Common myeloid progenitor, CD34-positive (primary cell): ENCODE measurements at regions not wholly inside any gene's neighbourhood (a gene's known extent, or its start where the extent isn't known, plus 50 kb on each side); places are given as distances from the start of the nearest gene placed in this dataset.
A peak's percentile ranks its signal among the peaks of the same experiment; 100 is the strongest.

ENCODE experiments used
- CTCF ChIA-PET: fragments of 350-600 bp; sonication (Branson Sonifier 250); formaldehyde crosslinking; loops from one replicate; lab custom pipeline; 2021; ENCODE audit warnings: antibody characterized with exemption; lab: Charles Lee
- POLR2A ChIA-PET: fragments of 350-600 bp; sonication (Branson Sonifier 250); formaldehyde crosslinking; loops from one replicate; lab custom pipeline; 2021; ENCODE audit warnings: antibody characterized with exemption; lab: Charles Lee
- DNase-seq, 3 donors: peaks; one replicate each; pipeline versions ENCODE4 v3.0.0 to v3.0.0-alpha.2; 2013
- H3K27ac ChIP-seq, 2 experiments: 1 replicate in 1 of 2; 2 replicates in 1 of 2; pipeline ENCODE4 v1.7.0; 2013; ENCODE audit warnings: inconsistent platforms in 2 of 2, low read length in 2 of 2, mild to moderate bottlenecking in 2 of 2, low read depth in 1 of 2, moderate library complexity in 1 of 2; ENCODE audit not compliant: severe bottlenecking in 2 of 2, insufficient read depth in 1 of 2, poor library complexity in 1 of 2
- H3K27me3 ChIP-seq, 5 experiments: replicated peaks in 2 of 5; 1 replicate in 3 of 5; 2 replicates in 2 of 5; pipeline versions ENCODE4 v1.6.1 to v1.7.0; 2013; ENCODE audit warnings: low read length in 4 of 5, mild to moderate bottlenecking in 2 of 5, moderate library complexity in 2 of 5, inconsistent platforms in 1 of 5; ENCODE audit not compliant: insufficient read depth in 5 of 5, control insufficient read depth in 4 of 5
- H3K36me3 ChIP-seq, 4 experiments: 1 replicate in 2 of 4; 2 replicates in 2 of 4; pipeline versions ENCODE4 v1.6.1 to v1.7.0; 2013; ENCODE audit warnings: low read length in 3 of 4, control low read depth in 1 of 4, mild to moderate bottlenecking in 1 of 4; ENCODE audit not compliant: control insufficient read depth in 4 of 4, insufficient read depth in 4 of 4
- H3K4me1 ChIP-seq, 4 experiments: 1 replicate in 3 of 4; 2 replicates in 1 of 4; pipeline versions ENCODE4 v1.6.1 to v1.7.1; 2013; ENCODE audit warnings: low read length in 3 of 4, mild to moderate bottlenecking in 3 of 4, control low read depth in 1 of 4, inconsistent platforms in 1 of 4, moderate library complexity in 1 of 4; ENCODE audit not compliant: control insufficient read depth in 4 of 4, insufficient read depth in 4 of 4; ENCODE audit errors: control extremely low read depth in 1 of 4
- H3K4me3 ChIP-seq, 7 experiments: 1 replicate in 4 of 7; 2 replicates in 3 of 7; pipeline versions ENCODE4 v1.5.1 to v1.7.0; 2013; ENCODE audit warnings: mild to moderate bottlenecking in 7 of 7, low read length in 6 of 7, moderate library complexity in 6 of 7, inconsistent platforms in 2 of 7, low read depth in 2 of 7, control low read depth in 1 of 7; ENCODE audit not compliant: insufficient read depth in 4 of 7, control insufficient read depth in 1 of 7; ENCODE audit errors: extremely low read depth in 1 of 7
- H3K9me3 ChIP-seq, 5 experiments: 1 replicate in 4 of 5; 2 replicates in 1 of 5; pipeline versions ENCODE4 v1.6.1 to v1.7.1; 2013; ENCODE audit warnings: low read length in 4 of 5, mild to moderate bottlenecking in 2 of 5, inconsistent platforms in 1 of 5, low read depth in 1 of 5, moderate library complexity in 1 of 5; ENCODE audit not compliant: control insufficient read depth in 4 of 5, insufficient read depth in 2 of 5; ENCODE audit errors: control extremely low read depth in 1 of 5
- WGBS: methylation state at CpG from one replicate; pipeline ENCODE4 v1.1.5; 2013; ENCODE audit not compliant: insufficient coverage; 5-methylcytosine and 5-hydroxymethylcytosine counted together

DNA sequence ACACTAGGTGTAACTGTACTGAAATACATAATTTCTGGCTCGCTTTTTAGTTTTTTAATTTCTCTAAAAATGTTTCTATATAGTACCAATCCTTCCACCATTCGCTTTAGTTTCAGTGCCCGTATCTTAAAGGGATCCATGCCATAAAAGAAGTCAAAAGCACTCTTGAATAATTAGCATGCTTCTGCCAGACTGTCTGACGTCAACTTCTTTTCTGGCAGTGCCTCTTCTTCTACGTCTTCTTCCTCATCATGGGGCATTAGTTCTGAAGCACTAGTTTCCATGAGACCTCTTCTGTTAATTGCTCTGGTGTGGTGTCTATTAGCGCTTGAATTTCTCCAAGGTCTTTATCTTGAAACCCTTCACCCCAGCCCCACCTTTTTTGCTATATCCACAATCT lies 93.8 kb upstream of the DOCK9 start:
- CTCF ChIA-PET: no interaction called here
- H3K27ac ChIP-seq: no peak overlapping the region
- no peaks in the 10 kb centered on the region for H3K36me3 ChIP-seq
- no peak for DNase-seq
- peaks cover 0 to 44% (median 15%) of the 10 kb centered on the region in 5 experiments for H3K27me3 ChIP-seq
- WGBS: 69% methylated on average over 4 of the region's 6 CpGs
- H3K9me3 ChIP-seq: peaks cover 0 to 24% (median 14%) of the 10 kb centered on the region in 5 experiments
- POLR2A ChIA-PET: no interaction called here
- no peaks in the 10 kb centered on the region for H3K4me1 ChIP-seq
- no peak overlapping the region for H3K4me3 ChIP-seq

- no peaks in the 10 kb centered on the region for H3K36me3 ChIP-seq
- ChIA-PET CTCF (no interaction called here), POLR2A (no interaction called here)
- no peak for DNase-seq
- H3K27ac ChIP-seq: no peak overlapping the region
- H3K4me3 ChIP-seq: no peak overlapping the region
- 100% methylated on average over 1 of the region's 2 CpGs for WGBS
- peaks cover 0 to 45% (median 14%) of the 10 kb centered on the region in 5 experiments for H3K27me3 ChIP-seq
- H3K4me1 ChIP-seq: no peaks in the 10 kb centered on the region
- peaks cover 0 to 24% (median 15%) of the 10 kb centered on the region in 5 experiments for H3K9me3 ChIP-seq
Measured at GRCh38 chr13:99072356-99072755, 94.5 kb upstream of the DOCK9 start.

- H3K4me3 ChIP-seq: no peak overlapping the region
- H3K9me3 ChIP-seq: peaks cover 0 to 24% (median 15%) of the 10 kb centered on the region in 5 experiments
- no peaks in the 10 kb centered on the region for H3K36me3 ChIP-seq
- WGBS: 67% methylated on average over 4 of the region's 4 CpGs
- no peak for DNase-seq
- peaks cover 0 to 47% (median 15%) of the 10 kb centered on the region in 5 experiments for H3K27me3 ChIP-seq
- ChIA-PET POLR2A (no interaction called here), CTCF (no interaction called here)
- no peak overlapping the region for H3K27ac ChIP-seq
- H3K4me1 ChIP-seq: no peaks in the 10 kb centered on the region
Measured at GRCh38 chr13:99072941-99073340, 95.1 kb upstream of the DOCK9 start.

- ChIA-PET POLR2A (no interaction called here), CTCF (interaction anchor here (1.2 kb wide), 1 partner anchor 8 kb away, joined by 3 read pairs; no protein-coding TSS in a partner anchor)
- DNase-seq: peak in 2 of 3 donors; percentile 24 to 37
- no peaks in the 10 kb centered on the region for H3K36me3 ChIP-seq
- H3K27me3 ChIP-seq: peaks cover 0 to 60% (median 13%) of the 10 kb centered on the region in 5 experiments
- no peak overlapping the region for H3K27ac ChIP-seq
- H3K4me1 ChIP-seq: no peaks in the 10 kb centered on the region
- WGBS: 100% methylated on average over 1 of the region's 2 CpGs
- H3K9me3 ChIP-seq: peaks cover 0 to 24% (median 15%) of the 10 kb centered on the region in 5 experiments
- H3K4me3 ChIP-seq: no peak overlapping the region
Measured at GRCh38 chr13:99074693-99075092, 96.8 kb upstream of the DOCK9 start.

GRCh38 chr13:99075268-99076191 lies 97.7 kb upstream of the DOCK9 start:
- ChIA-PET CTCF (interaction anchor here (1.2 kb wide), 1 partner anchor 9 kb away, joined by 3 read pairs; no protein-coding TSS in a partner anchor), POLR2A (no interaction called here)
- WGBS: no CpG with 5 or more reads among the region's 1 CpG
- H3K36me3 ChIP-seq: no peaks in the 10 kb centered on the region
- no peak overlapping the region for H3K27ac ChIP-seq
- H3K9me3 ChIP-seq: peaks cover 0 to 24% (median 15%) of the 10 kb centered on the region in 5 experiments
- peaks cover 0 to 65% (median 10%) of the 10 kb centered on the region in 5 experiments for H3K27me3 ChIP-seq
- H3K4me1 ChIP-seq: no peaks in the 10 kb centered on the region
- H3K4me3 ChIP-seq: no peak overlapping the region
- DNase-seq: no peak

DNA sequence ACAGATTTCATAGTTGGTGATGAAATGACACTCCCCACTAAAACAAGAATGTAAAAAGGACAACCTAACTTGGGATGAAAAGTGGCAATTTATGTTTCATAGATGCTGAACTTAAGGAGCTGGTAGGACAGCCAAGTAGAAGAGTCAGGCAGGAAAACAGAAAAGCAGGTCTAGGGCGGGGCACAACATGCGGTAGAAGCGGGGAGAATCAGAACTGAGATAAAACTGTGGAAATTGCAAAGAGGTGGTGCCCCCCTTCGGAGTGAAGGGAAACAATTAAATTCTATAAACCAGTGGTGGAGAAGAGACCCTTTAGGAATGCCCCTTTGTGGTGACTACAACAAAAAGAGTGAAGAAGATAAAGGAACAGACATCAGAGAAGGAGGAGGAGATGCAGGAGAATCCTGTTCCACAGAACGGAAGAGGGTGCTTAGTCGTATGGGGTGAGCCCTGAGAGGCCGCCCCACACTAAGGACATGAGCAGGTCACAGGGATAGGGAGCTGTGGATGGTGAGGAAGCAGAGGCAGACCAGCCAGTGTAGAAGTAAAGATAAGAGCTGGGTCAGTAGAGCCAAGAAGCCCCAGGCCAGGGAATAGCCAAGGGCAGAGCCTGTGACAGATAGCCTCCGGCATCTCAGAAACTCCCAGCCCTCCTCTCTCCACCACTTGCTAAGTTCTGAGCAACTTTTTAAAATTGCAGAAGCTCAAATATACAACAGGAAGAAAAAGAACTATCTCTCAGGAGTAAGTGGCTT lies 100.3 kb upstream of the DOCK9 start:
- no peaks in the 10 kb centered on the region for H3K36me3 ChIP-seq
- H3K27me3 ChIP-seq: peaks cover 0 to 55% (median 13%) of the 10 kb centered on the region in 5 experiments
- peaks cover 0 to 17% (median 12%) of the 10 kb centered on the region in 5 experiments for H3K9me3 ChIP-seq
- DNase-seq: no peak
- ChIA-PET POLR2A (no interaction called here), CTCF (interaction anchor here (0.7 to 1.5 kb wide), 3 partner anchors 11 to 210 kb away, joined by 3 to 5 read pairs (median 3); no protein-coding TSS in a partner anchor)
- H3K27ac ChIP-seq: no peak overlapping the region
- WGBS: 95% methylated on average over 8 of the region's 8 CpGs
- H3K4me1 ChIP-seq: no peaks in the 10 kb centered on the region
- H3K4me3 ChIP-seq: no peak overlapping the region
